ENCODE measurements at regions not wholly inside any gene's neighbourhood (a gene's known extent, or its start where the extent isn't known, plus 50 kb on each side); places are given as distances from the start of the nearest gene placed in this dataset.

- DNase-seq (ENCODE audit: low read depth in 2 of 3, low spot score in 2 of 3): no peak
Observed at GRCh38 chr9:89953824-89954615, 349.2 kb downstream of the GADD45G start.

- no peak for DNase-seq (ENCODE audit: low read depth in 2 of 3, low spot score in 2 of 3)
Observed at GRCh38 chr9:89955144-89955543, 350.3 kb downstream of the GADD45G start.

DNA sequence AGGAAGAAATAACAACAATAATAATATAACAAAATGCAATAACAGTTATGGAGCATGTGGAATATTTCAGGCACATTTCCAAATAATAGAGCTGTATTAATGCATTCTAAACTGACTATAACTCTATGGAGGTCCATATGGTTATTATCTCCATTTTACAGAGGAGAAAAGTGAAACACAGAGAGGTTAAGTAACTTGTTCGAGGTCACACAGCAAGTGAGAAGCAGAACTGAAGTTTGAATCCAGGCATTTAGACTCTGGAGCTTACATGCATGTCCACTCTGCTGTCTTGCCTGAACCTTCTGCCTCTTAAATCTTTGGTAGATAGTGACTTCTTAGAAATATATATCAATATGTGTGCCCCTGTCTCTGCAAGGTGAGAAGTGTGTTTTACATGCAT is 350.8 kb downstream of the GADD45G start:
- no peak for DNase-seq (ENCODE audit: low read depth in 2 of 3, low spot score in 2 of 3)

GRCh38 chr9:89956331-89956730 is 351.5 kb downstream of the GADD45G start:
- no peak for DNase-seq (ENCODE audit: low read depth in 2 of 3, low spot score in 2 of 3)

GRCh38 chr9:89956907-89957306 is 352.1 kb downstream of the GADD45G start:
- no peak for DNase-seq (ENCODE audit: low read depth in 2 of 3, low spot score in 2 of 3)

GRCh38 chr9:89958086-89958485 is 353.3 kb downstream of the GADD45G start:
- no peak for DNase-seq (ENCODE audit: low read depth in 2 of 3, low spot score in 2 of 3)

- DNase-seq (ENCODE audit: low read depth in 2 of 3, low spot score in 2 of 3): no peak
Observed at GRCh38 chr9:89961616-89962341, 357.0 kb downstream of the GADD45G start.

- no peak for DNase-seq (ENCODE audit: low read depth in 2 of 3, low spot score in 2 of 3)
Observed at GRCh38 chr9:89963280-89963679, 358.5 kb downstream of the GADD45G start.

DNA sequence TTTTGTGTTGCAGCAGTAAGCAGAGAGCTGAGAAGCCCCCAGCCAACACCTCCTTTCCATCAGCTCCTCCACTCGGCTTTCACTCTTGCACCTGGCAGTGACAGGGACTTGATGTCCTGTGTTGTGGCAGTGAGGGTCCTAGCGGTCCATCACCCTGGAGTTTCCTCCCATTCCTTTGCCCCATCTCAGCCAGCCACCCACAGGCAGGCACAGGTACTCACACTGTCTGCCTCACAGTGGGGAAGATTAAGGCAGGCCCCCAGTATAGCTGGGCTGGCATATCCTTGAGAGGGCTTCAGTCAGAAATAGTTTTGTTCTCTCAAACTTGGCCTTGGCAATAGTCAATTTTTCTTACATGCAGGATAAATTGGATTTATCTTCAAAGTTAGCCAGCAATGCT is 362.7 kb downstream of the GADD45G start:
- DNase-seq (ENCODE audit: low read depth in 2 of 3, low spot score in 2 of 3): no peak

GRCh38 chr9:89969156-89969675 is 364.4 kb downstream of the GADD45G start:
- no peak for DNase-seq (ENCODE audit: low read depth in 2 of 3, low spot score in 2 of 3)

- DNase-seq (ENCODE audit: low read depth in 2 of 3, low spot score in 2 of 3): no peak
Observed at GRCh38 chr9:89969881-89970639, 365.2 kb downstream of the GADD45G start.

GRCh38 chr9:89970701-89971100 is 365.9 kb downstream of the GADD45G start:
- DNase-seq (ENCODE audit: low read depth in 2 of 3, low spot score in 2 of 3): no peak

DNA sequence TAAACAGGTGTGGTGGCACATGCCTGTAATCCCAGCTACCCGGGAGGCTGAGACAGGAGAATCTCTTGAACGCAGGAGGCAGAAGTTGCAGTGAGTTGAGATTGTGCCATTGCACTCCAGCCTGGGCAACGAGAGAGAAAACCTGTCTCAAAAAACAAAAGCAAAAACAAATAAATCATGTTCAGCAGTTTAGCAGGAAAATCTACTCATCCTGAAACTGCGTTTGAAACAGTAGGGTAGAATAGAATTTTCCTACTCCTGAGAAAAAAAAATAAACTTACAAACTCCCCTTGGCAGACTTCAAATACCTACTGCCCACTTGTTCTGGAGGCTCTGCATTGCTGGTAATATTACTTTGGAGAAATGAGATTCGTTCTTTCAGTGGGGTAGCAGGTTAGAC is 367.7 kb downstream of the GADD45G start:
- no peak for DNase-seq (ENCODE audit: low read depth in 2 of 3, low spot score in 2 of 3)

DNA sequence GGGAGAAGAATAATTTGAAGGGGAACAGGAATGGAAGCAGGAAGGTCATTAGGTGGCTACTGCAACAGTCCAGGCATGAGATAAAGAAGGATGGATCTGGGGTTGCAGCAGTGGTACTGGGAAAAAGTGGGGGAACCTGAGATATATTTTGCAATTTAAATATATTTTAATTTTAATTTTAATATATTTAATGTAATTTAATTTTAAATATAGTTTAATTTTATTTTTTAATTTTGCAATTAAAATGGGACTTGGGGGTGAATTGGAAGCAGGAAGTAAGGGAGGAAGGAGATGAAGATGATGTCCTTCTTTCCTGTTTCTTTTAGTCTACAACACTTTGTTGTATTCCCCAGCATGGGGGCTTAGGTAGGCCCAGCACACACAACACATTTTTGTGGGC is 369.8 kb downstream of the GADD45G start:
- no peak for DNase-seq (ENCODE audit: low read depth in 2 of 3, low spot score in 2 of 3)

DNA sequence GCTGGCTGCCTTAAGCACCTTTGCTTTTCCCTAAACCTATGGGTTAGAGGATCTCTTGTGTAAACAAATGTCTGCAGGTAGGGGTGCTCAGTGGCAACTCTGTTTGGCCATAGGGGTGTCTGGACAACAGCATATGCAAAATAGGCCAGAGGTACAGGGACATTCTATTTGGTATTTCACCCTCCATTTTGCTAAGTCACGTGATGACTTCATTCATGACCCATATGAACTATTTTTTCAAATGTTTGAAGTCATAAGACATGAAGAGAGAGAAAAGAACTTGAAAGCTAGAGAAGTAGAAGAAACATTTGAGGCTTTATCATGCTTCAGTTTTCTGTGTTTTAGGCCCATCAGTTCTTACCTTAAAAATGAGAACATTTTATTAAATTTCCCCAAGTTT is 370.2 kb downstream of the GADD45G start:
- DNase-seq (ENCODE audit: low read depth in 2 of 3, low spot score in 2 of 3): no peak

DNA sequence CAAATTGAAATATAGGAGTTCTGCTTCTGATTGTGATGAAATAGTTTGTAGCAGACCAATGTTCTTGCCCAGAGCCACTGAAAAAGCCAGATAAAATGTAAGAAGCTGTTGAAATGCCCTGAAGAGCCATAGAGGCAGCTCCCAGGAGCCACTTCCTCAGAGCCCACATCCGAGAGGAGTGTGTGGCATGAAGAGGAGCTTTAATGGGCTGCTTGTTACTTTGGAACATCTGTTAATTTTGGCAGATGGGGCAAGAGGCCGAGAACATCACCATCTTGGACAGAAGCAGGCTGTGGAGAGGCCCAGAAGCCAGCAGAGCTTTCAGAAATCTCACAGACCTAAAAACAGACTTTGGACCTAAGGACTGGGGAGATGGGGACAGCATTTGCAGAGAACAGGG is 370.8 kb downstream of the GADD45G start:
- no peak for DNase-seq (ENCODE audit: low read depth in 2 of 3, low spot score in 2 of 3)

DNA sequence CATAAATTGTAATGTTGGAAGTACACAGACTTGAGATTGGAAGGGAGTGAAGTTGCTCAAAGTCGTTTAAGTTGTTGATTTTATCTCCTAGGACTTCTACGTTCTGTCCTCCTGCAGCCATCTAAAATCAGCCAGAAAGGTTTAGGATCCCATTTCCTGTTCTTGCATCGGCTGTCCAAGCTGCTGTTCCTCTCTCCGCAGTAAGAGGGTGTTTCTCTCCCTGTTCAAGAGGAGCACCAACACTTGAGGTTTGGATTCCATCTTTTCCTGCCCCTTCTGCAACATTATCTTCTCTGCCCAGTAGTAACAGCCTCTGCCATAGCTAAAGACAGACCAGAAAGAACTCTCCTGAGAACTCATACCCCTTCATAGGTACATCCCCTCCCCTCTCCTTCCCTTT is 373.4 kb downstream of the GADD45G start:
- no peak for DNase-seq (ENCODE audit: low read depth in 2 of 3, low spot score in 2 of 3)

DNA sequence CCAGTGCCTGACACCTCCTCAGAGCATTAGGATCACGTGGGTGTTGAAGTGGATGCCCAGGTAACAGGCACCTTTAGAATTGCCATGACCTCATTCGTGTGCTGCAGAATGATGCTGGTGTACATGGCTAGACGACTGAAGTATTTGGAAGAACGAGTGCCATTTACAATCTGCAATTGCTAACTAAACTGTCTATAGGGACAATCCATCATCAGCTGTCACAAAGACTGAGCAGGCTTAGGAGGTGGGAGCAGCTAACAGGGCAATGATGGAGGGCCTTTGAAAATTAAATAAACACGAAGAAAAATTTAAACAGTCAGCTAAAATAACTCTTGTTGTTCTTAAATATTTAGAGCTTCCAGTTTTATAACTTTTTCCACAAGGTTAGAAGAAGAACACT is 375.8 kb downstream of the GADD45G start:
- DNase-seq (ENCODE audit: low read depth in 2 of 3, low spot score in 2 of 3): no peak

DNA sequence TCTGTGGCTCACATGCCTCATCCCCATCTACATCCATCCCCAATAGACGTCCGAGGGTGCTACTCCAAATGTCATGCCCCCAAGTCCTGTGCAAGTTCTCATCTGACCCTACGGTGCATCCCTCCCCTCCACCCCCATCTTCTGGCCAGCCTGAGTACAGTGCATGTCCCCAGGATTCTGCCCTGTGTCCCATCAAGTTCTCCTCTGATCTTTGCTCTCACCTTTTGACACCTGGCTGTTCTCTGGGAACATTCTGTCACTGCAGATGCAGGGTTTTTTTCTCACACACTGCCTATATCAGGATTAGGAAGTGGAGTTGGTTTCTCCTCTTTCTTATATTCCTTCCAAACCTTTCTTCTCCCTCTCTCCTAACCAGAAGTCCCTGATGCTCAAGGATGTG is 377.2 kb downstream of the GADD45G start:
- no peak for DNase-seq (ENCODE audit: low read depth in 2 of 3, low spot score in 2 of 3)

- no peak for DNase-seq (ENCODE audit: low read depth in 2 of 3, low spot score in 2 of 3)
Observed at GRCh38 chr9:89983411-89983810, 378.6 kb downstream of the GADD45G start.

DNA sequence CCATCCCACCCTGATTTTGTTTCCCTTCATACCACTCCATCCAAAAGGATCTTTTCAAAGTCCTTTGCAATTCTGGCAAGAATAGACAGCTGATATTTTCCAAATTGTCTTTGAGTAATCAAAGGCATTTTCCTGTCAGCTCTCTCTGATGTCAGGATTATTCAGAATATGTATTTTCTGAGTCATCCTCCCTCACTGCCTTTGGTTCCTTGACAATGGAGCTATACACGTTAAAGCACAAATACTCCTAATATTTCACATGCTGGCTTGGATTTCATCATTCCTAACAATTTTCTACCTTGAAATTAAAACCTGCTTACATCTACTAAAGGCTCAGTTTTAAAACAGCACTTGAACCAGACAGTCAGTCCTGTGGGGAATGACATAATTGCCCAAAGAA is 379.4 kb downstream of the GADD45G start:
- DNase-seq (ENCODE audit: low read depth in 2 of 3, low spot score in 2 of 3): no peak

DNA sequence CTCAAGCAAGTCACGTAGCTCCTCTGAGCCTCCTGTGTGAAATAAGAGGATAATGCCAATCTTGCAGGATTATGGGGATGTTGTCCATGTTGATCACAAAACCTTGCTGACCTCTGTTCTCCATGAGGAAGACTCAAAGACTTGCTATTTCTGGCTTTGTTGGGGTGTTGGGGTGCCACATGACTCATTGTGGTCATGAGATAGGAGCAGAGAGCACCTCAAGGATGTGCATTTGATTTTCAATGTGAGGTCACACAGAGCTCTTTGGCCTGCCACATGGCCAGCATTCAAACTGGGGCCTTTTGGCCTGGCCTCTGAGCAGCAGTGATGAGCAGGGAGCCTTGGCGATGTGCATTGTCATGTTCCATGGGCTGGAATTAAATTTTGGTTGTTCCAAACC is 380.3 kb downstream of the GADD45G start:
- DNase-seq (ENCODE audit: low read depth in 2 of 3, low spot score in 2 of 3): no peak

Measured in activated CD8-positive, alpha-beta memory T cell treated with anti-CD3 and anti-CD28 coated beads for 48 hours (primary cell).